Natural killer cell (primary cell): ENCODE measurements at regions not wholly inside any gene's neighbourhood (a gene's known extent, or its start where the extent isn't known, plus 50 kb on each side); places are given as distances from the start of the nearest gene placed in this dataset.

Experiments
- ATAC-seq, 3 donors: fragments of 150-1000 bp in 2 of 3; fragments of 200-7000 bp in 1 of 3; cut with Tn5 transposase; 1 replicate in 1 of 3; 2 replicates in 2 of 3; pipeline ENCODE4 v1.10.0; 2021; ENCODE audit warnings: mild to moderate bottlenecking in 2 of 3, moderate library complexity in 2 of 3
- DNase-seq, 2 donors: peaks; one replicate each; pipeline versions ENCODE4 v3.0.0 to v3.0.0-alpha.2; 2013 to 2021; ENCODE audit warnings: mixed read lengths in 1 of 2
- H3K27ac ChIP-seq: one replicate; pipeline ENCODE4 v1.5.1; 2013; ENCODE audit warnings: mild to moderate bottlenecking, low read length
- H3K27me3 ChIP-seq: one replicate; pipeline ENCODE4 v1.6.1; 2013; ENCODE audit warnings: low read length; ENCODE audit not compliant: control insufficient read depth, insufficient read depth
- H3K36me3 ChIP-seq: one replicate; pipeline ENCODE4 v1.6.1; 2013; ENCODE audit warnings: low read length; ENCODE audit not compliant: control insufficient read depth, insufficient read depth
- H3K4me1 ChIP-seq: one replicate; pipeline ENCODE4 v1.6.1; 2013; ENCODE audit warnings: low read length; ENCODE audit not compliant: control insufficient read depth, insufficient read depth
- H3K4me3 ChIP-seq: one replicate; pipeline ENCODE4 v1.5.1; 2013; ENCODE audit warnings: low read length
- H3K9me3 ChIP-seq: one replicate; pipeline ENCODE4 v1.6.1; 2013; ENCODE audit warnings: low read length; ENCODE audit not compliant: control insufficient read depth, insufficient read depth
- H3K27ac Mint-ChIP-seq, 2 donors: one replicate each; pipeline ENCODE4 v1.8.0; 2022; ENCODE audit warnings: mild to moderate bottlenecking in 2 of 2, mixed read lengths in 2 of 2, moderate library complexity in 1 of 2
- H3K27me3 Mint-ChIP-seq, 2 donors: one replicate each; pipeline ENCODE4 v1.8.0; 2022; ENCODE audit warnings: low read depth in 2 of 2, mixed read lengths in 2 of 2
- H3K36me3 Mint-ChIP-seq: one replicate; pipeline ENCODE4 v1.8.0; 2022; ENCODE audit warnings: mixed read lengths
- H3K4me1 Mint-ChIP-seq, 2 donors: one replicate each; pipeline ENCODE4 v1.8.0; 2022; ENCODE audit warnings: mixed read lengths in 2 of 2
- H3K4me3 Mint-ChIP-seq: one replicate; pipeline ENCODE4 v1.8.0; 2022; ENCODE audit warnings: mild to moderate bottlenecking, moderate library complexity, mixed read lengths
- H3K9me3 Mint-ChIP-seq, 2 donors: one replicate each; pipeline ENCODE4 v1.8.0; 2022; ENCODE audit warnings: mixed read lengths in 2 of 2
- CTCF ChIP-seq: fragments of 200-600 bp; IDR thresholded peaks from one replicate; pipeline ENCODE4 v1.8.0; 2022; ENCODE audit warnings: antibody characterized with exemption
- WGBS: methylation state at CpG from one replicate; pipeline ENCODE4 v1.1.7; 2013; ENCODE audit warnings: missing lambda C conversion rate; ENCODE audit not compliant: insufficient coverage; 5-methylcytosine and 5-hydroxymethylcytosine counted together
- intact Hi-C: fragments of 100-400 bp; cut with micrococcal nuclease; formaldehyde crosslinking; loops from one replicate; pipeline ENCODE4 v1.14.2; 2022

GRCh38 chr1:168843401-168843800 lies 114.4 kb upstream of the DPT start:
- Histone ChIP-seq H3K4me1 (no peaks in the 10 kb centered on the region), H3K4me3 (no peak overlapping the region), H3K9me3 (no peaks in the 10 kb centered on the region), H3K27ac (no peak overlapping the region), H3K27me3 (no peaks in the 10 kb centered on the region), H3K36me3 (no peaks in the 10 kb centered on the region)
- no peak for TF ChIP-seq CTCF
- 90% methylated on average over 2 of the region's 4 CpGs for WGBS
- Mint-ChIP-seq H3K27me3 (peaks cover 14 to 44% of the 10 kb centered on the region in 2 donors), H3K27ac (no peak overlapping the region), H3K9me3 (no peaks in the 10 kb centered on the region), H3K4me1 (no peaks in the 10 kb centered on the region), H3K4me3 (no peak overlapping the region), H3K36me3 (no peaks in the 10 kb centered on the region)
- intact Hi-C loops = no loop called here
- DNase-seq (no peak), ATAC-seq (no peak)

- H3K9me3 ChIP-seq = no peaks in the 10 kb centered on the region
- 94% methylated on average over 2 of the region's 2 CpGs for WGBS
- Mint-ChIP-seq H3K4me3 (no peak overlapping the region), H3K9me3 (no peaks in the 10 kb centered on the region), H3K27ac (no peak overlapping the region), H3K27me3 (peaks cover 18 to 50% of the 10 kb centered on the region in 2 donors), H3K4me1 (no peaks in the 10 kb centered on the region), H3K36me3 (no peaks in the 10 kb centered on the region)
- DNase-seq (no peak), ATAC-seq (no peak)
- no peaks in the 10 kb centered on the region for H3K4me1 ChIP-seq
- no peak overlapping the region for H3K27ac ChIP-seq
- H3K36me3 ChIP-seq = no peaks in the 10 kb centered on the region
- no peaks in the 10 kb centered on the region for H3K27me3 ChIP-seq
- intact Hi-C loops = no loop called here
- no peak for TF ChIP-seq CTCF
- H3K4me3 ChIP-seq = no peak overlapping the region
Measured at GRCh38 chr1:168843950-168844349, 114.9 kb upstream of the DPT start.

GRCh38 chr1:168845140-168845539 lies 116.1 kb upstream of the DPT start:
- H3K4me3 Mint-ChIP-seq = no peak overlapping the region
- no peak for TF ChIP-seq CTCF
- no peak for ATAC-seq

GRCh38 chr1:168848051-168848450 lies 119.0 kb upstream of the DPT start:
- H3K4me1 ChIP-seq = no peaks in the 10 kb centered on the region
- DNase-seq (no peak), ATAC-seq (no peak)
- Mint-ChIP-seq H3K36me3 (no peaks in the 10 kb centered on the region), H3K9me3 (peaks cover 0 to 4% of the 10 kb centered on the region in 2 donors), H3K27ac (no peak overlapping the region), H3K4me1 (no peaks in the 10 kb centered on the region), H3K27me3 (peaks cover 15 to 47% of the 10 kb centered on the region in 2 donors), H3K4me3 (no peak overlapping the region)
- intact Hi-C loops = no loop called here
- TF ChIP-seq CTCF = no peak
- H3K27me3 ChIP-seq = no peaks in the 10 kb centered on the region
- 84% methylated on average over 3 of the region's 3 CpGs for WGBS
- no peak overlapping the region for H3K27ac ChIP-seq
- H3K4me3 ChIP-seq = no peak overlapping the region
- H3K36me3 ChIP-seq = no peaks in the 10 kb centered on the region
- H3K9me3 ChIP-seq = no peaks in the 10 kb centered on the region

More at GRCh38 chr1:168845140-168845539, 116.1 kb upstream of the DPT start:
- no peaks in the 10 kb centered on the region for H3K9me3 Mint-ChIP-seq
- intact Hi-C loops = no loop called here
- Histone ChIP-seq H3K4me1 (no peaks in the 10 kb centered on the region), H3K4me3 (no peak overlapping the region), H3K9me3 (no peaks in the 10 kb centered on the region), H3K27ac (no peak overlapping the region), H3K36me3 (no peaks in the 10 kb centered on the region), H3K27me3 (no peaks in the 10 kb centered on the region)
- no peak overlapping the region for H3K27ac Mint-ChIP-seq
- no peaks in the 10 kb centered on the region for H3K4me1 Mint-ChIP-seq
- H3K36me3 Mint-ChIP-seq = no peaks in the 10 kb centered on the region
- H3K27me3 Mint-ChIP-seq = peaks cover 18 to 51% of the 10 kb centered on the region in 2 donors
- no peak for DNase-seq
- 95% methylated on average over 2 of the region's 2 CpGs for WGBS
